Endothelial cell of umbilical vein (primary cell): ENCODE measurements at regions not wholly inside any gene's neighbourhood (a gene's known extent, or its start where the extent isn't known, plus 50 kb on each side); places are given as distances from the start of the nearest gene placed in this dataset.

Experiments
- BruUV-seq: library from RNA; stranded (reverse); fragments of 400-500 nt; replicated peaks from 2 replicates; lab custom pipeline; 2021; lab: Mats Ljungman, UMichigan
- CTCF ChIA-PET: fragments of 300-600, 350-600 bp; sonication (Branson Sonifier 250); formaldehyde crosslinking; loops from one replicate; lab custom pipeline; 2021; ENCODE audit warnings: antibody characterized with exemption, inconsistent platforms; lab: Charles Lee
- POLR2A ChIA-PET: fragments of 300-600, 350-600 bp; sonication (Branson Sonifier 250); formaldehyde crosslinking; loops from one replicate; lab custom pipeline; 2021; ENCODE audit warnings: antibody characterized with exemption, inconsistent platforms; lab: Charles Lee
- DNase-seq: peaks from one replicate; pipeline ENCODE4 v3.0.0-alpha.2; 2011; ENCODE audit warnings: low read depth, low spot score
- FAIRE-seq: peaks from 2 replicates; lab custom pipeline; 2011; peaks lifted over from hg19 to GRCh38; lab: Jason Lieb, UNC
- H2AFZ ChIP-seq: 2 replicates; pipeline ENCODE4 v1.6.0; 2012; ENCODE audit warnings: low read depth, low read length, control low read depth, inconsistent platforms
- H3K27ac ChIP-seq: 2 replicates; pipeline ENCODE4 v1.5.1; 2011; ENCODE audit warnings: low read depth, mild to moderate bottlenecking, control low read depth, low read length, moderate library complexity; ENCODE audit not compliant: insufficient read depth
- H3K27me3 ChIP-seq, 2 experiments: 2 replicates each; pipeline versions ENCODE4 v1.6.0 to v1.6.1; 2011; ENCODE audit warnings: low read length in 2 of 2, mixed read lengths in 1 of 2; ENCODE audit not compliant: control insufficient read depth in 2 of 2, insufficient read depth in 2 of 2
- H3K36me3 ChIP-seq, 2 experiments: 2 replicates in 1 of 2; 3 replicates in 1 of 2; pipeline ENCODE4 v1.5.1; 2011; ENCODE audit warnings: low read length in 2 of 2, mild to moderate bottlenecking in 1 of 2, moderate library complexity in 1 of 2; ENCODE audit not compliant: control insufficient read depth in 2 of 2, insufficient read depth in 2 of 2; ENCODE audit errors: extremely low read depth in 1 of 2
- H3K4me1 ChIP-seq: 3 replicates; pipeline ENCODE4 v1.5.1; 2011; ENCODE audit warnings: mild to moderate bottlenecking, low read length; ENCODE audit not compliant: control insufficient read depth, insufficient read depth; ENCODE audit errors: extremely low read depth
- H3K4me2 ChIP-seq: 2 replicates; pipeline ENCODE4 v1.6.1; 2011; ENCODE audit warnings: low read length, control low read depth, mixed read lengths; ENCODE audit not compliant: insufficient read depth
- H3K4me3 ChIP-seq, 3 experiments: fragments of 200-600 bp in 1 of 3; sonication (generic), shearing (Covaris generic) in 1 of 3; replicated peaks in 1 of 3; 2 replicates each; pipeline ENCODE4 v1.5.1; 2011 to 2016; ENCODE audit warnings: control low read depth in 3 of 3, low read length in 3 of 3, mild to moderate bottlenecking in 2 of 3, inconsistent platforms in 1 of 3, low read depth in 1 of 3, moderate library complexity in 1 of 3; ENCODE audit not compliant: insufficient read depth in 1 of 3
- H3K79me2 ChIP-seq: 2 replicates; pipeline ENCODE4 v1.6.0; 2012; ENCODE audit warnings: low read length, inconsistent platforms; ENCODE audit not compliant: control insufficient read depth, insufficient read depth
- H3K9ac ChIP-seq: replicated peaks from 2 replicates; pipeline ENCODE3; 2011; ENCODE audit warnings: low read length, control low read depth; ENCODE audit not compliant: insufficient read depth; ENCODE audit errors: extremely low read depth
- H3K9me1 ChIP-seq: replicated peaks from 3 replicates; pipeline ENCODE4 v1.6.0; 2011; ENCODE audit warnings: mild to moderate bottlenecking, low read length; ENCODE audit not compliant: control insufficient read depth, insufficient read depth; ENCODE audit errors: extremely low read depth
- H3K9me3 ChIP-seq: replicated peaks from 2 replicates; pipeline ENCODE4 v1.5.1; 2012; ENCODE audit warnings: low read length, inconsistent platforms; ENCODE audit not compliant: control insufficient read depth, insufficient read depth
- H4K20me1 ChIP-seq: replicated peaks from 2 replicates; pipeline ENCODE3; 2011; ENCODE audit warnings: mild to moderate bottlenecking, low read length; ENCODE audit not compliant: control insufficient read depth, insufficient read depth; ENCODE audit errors: extremely low read depth
- EZH2 ChIP-seq: IDR thresholded peaks from 2 replicates; pipeline ENCODE4 v1.6.1; 2012; ENCODE audit warnings: borderline replicate concordance, low read depth, mild to moderate bottlenecking, moderate library complexity, low read length, inconsistent platforms; ENCODE audit not compliant: severe bottlenecking
- GATA2 ChIP-seq: IDR thresholded peaks from 2 replicates; pipeline ENCODE4 v1.7.0; 2011; ENCODE audit warnings: low read depth, mild to moderate bottlenecking, moderate library complexity, mixed read lengths, low read length; ENCODE audit not compliant: insufficient read length, insufficient read depth
- JUN ChIP-seq: IDR thresholded peaks from 2 replicates; pipeline ENCODE4 v1.6.1; 2011; ENCODE audit warnings: borderline replicate concordance, low read depth; ENCODE audit not compliant: insufficient read length, insufficient read depth
- MAX ChIP-seq: IDR thresholded peaks from 2 replicates; pipeline ENCODE4 v1.6.1; 2011; ENCODE audit not compliant: insufficient read depth, insufficient read length
- MYC ChIP-seq: IDR thresholded peaks from one replicate; pipeline ENCODE4 v1.6.1; 2011; ENCODE audit warnings: mild to moderate bottlenecking, low read depth, low read length
- POLR2AphosphoS5 ChIP-seq: IDR thresholded peaks from 2 replicates; pipeline ENCODE4 v1.6.1; 2012; ENCODE audit warnings: low read depth, mild to moderate bottlenecking, control low read depth, low read length, moderate library complexity; ENCODE audit not compliant: insufficient read depth
- dilution Hi-C: fragments of 300-500 bp; cut with MboI; formaldehyde crosslinking; loops from one replicate; pipeline ENCODE4 v1.15.0; 2019; ENCODE audit warnings: low sequenced_read_pairs; ENCODE audit not compliant: extremely low pct_ligation_motif_present
- intact Hi-C: fragments of 100-400 bp; cut with micrococcal nuclease; formaldehyde crosslinking; loops from one replicate; pipeline ENCODE4 v1.10.0; 2022

- H3K27ac ChIP-seq: no peak overlapping the region
- ChIA-PET CTCF (interaction anchor here (1.5 to 1.6 kb wide), 2 partner anchors 10 to 17 kb away, joined by 5 read pairs; no protein-coding TSS in a partner anchor), POLR2A (no interaction called here)
- H3K4me2 ChIP-seq: no peak overlapping the region
- no peaks in the 10 kb centered on the region for H3K9me1 ChIP-seq
- H3K36me3 ChIP-seq: no peaks in the 10 kb centered on the region
- H2AFZ ChIP-seq: no peak overlapping the region
- no peaks in the 10 kb centered on the region for H3K79me2 ChIP-seq
- H3K9me3 ChIP-seq: no peaks in the 10 kb centered on the region
- no peaks in the 10 kb centered on the region for H4K20me1 ChIP-seq
- peaks cover 0 to 3% of the 10 kb centered on the region in 2 experiments for H3K27me3 ChIP-seq
- no TSS peak for BruUV-seq
- H3K9ac ChIP-seq: no peak overlapping the region
- FAIRE-seq (no peak), DNase-seq (no peak)
- peaks cover 8% of the 10 kb centered on the region for H3K4me1 ChIP-seq
- no peak overlapping the region for H3K4me3 ChIP-seq
- dilution Hi-C loops (no loop called here), intact Hi-C loops (no loop called here)
- no peak for TF ChIP-seq JUN
- TF ChIP-seq MYC: no peak
- no peak for TF ChIP-seq EZH2
- TF ChIP-seq POLR2AphosphoS5: no peak
- no peak for TF ChIP-seq GATA2
These were observed 59.8 kb downstream of the FOS start for GRCh38 chr14:75338398-75338797.

GRCh38 chr14:75339059-75339458 lies 60.4 kb downstream of the FOS start:
- ChIA-PET CTCF (interaction anchor here (1.5 to 1.6 kb wide), 2 partner anchors 11 to 18 kb away, joined by 5 read pairs; no protein-coding TSS in a partner anchor), POLR2A (no interaction called here)
- DNase-seq (no peak), FAIRE-seq (no peak)
- peaks cover 8% of the 10 kb centered on the region for H3K4me1 ChIP-seq
- H4K20me1 ChIP-seq: no peaks in the 10 kb centered on the region
- H3K9ac ChIP-seq: no peak overlapping the region
- H3K79me2 ChIP-seq: no peaks in the 10 kb centered on the region
- no peaks in the 10 kb centered on the region for H3K36me3 ChIP-seq
- peaks cover 0 to 6% of the 10 kb centered on the region in 2 experiments for H3K27me3 ChIP-seq
- TF ChIP-seq MAX: no peak
- H3K4me3 ChIP-seq: no peak overlapping the region
- H3K27ac ChIP-seq: no peak overlapping the region
- dilution Hi-C loops: no loop called here
- intact Hi-C loops: no loop called here
- H3K4me2 ChIP-seq: no peak overlapping the region
- H2AFZ ChIP-seq: no peak overlapping the region
- H3K9me1 ChIP-seq: no peaks in the 10 kb centered on the region
- H3K9me3 ChIP-seq: no peaks in the 10 kb centered on the region
- BruUV-seq: no TSS peak
